Putamen (tissue), 1 donor: ENCODE measurements at regions not wholly inside any gene's neighbourhood (a gene's known extent, or its start where the extent isn't known, plus 50 kb on each side); places are given as distances from the start of the nearest gene placed in this dataset.

Experiments used
- DNase-seq: peaks from one replicate; pipeline ENCODE4 v3.0.0-alpha.2; 2016; ENCODE audit warnings: low spot score

DNA sequence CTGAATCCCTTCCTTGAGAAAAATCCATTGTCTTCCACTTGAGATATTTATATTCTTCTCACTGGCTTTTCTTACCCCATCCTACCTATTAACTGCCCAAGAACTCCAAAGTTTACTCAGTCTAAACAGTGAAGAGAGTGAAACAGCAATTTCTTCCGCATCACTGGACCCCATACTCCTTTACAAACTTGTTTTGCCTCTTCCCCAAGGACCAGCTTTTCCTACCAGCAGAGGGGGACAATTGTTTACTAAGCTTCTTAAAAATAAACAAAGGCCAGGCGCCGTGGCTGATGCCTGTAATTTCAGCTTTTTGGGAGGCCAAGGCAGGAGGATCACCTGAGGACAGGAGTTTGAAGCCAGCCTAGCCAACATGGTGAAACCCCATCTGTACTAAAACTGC lies 52.0 kb downstream of the LRATD1 start:
- DNase-seq: no peak

DNA sequence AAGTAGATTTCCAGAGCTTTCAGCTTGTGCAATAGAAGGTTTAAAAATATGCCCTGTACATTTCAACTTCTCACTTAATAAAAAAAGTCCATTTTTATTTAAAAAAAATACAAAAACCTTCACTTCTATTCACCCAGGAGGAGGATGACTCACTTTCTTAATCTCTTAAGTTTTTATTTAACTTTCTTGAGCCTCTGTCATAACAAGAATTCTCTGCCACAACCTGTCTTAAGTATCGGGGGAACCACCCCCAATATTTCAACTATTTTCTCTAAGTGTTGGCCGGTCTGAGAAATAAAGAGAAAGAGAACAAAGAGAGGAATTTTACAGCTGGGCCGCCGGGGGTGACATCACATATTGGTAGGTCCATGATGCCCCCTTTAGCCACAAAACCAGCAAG lies 58.4 kb downstream of the LRATD1 start:
- DNase-seq: no peak

GRCh38 chr2:14693874-14694273 lies 61.4 kb downstream of the LRATD1 start:
- DNase-seq: no peak

- DNase-seq: no peak
Measured at GRCh38 chr2:14700753-14701152, 68.2 kb downstream of the LRATD1 start.

GRCh38 chr2:14702258-14702657 lies 69.7 kb downstream of the LRATD1 start:
- no peak for DNase-seq

DNA sequence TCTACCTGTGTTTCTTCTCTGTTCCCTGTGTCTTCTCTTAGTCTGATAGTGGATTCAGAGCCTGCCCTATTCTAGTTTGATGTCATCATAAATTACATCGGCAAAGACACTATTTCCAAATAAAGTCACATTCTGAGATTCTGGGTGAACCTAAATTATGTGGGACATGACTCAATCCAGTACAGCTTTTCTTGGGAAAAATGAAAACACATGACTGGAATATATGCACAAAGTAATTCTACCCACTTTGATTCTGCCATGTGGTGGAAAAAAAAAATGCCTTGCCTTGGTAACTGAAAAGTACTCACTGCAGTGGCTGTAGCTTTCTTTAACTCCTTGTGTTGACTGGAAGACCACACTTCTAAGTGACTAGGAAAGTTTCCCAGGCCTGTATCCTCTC lies 73.7 kb downstream of the LRATD1 start:
- no peak for DNase-seq

DNA sequence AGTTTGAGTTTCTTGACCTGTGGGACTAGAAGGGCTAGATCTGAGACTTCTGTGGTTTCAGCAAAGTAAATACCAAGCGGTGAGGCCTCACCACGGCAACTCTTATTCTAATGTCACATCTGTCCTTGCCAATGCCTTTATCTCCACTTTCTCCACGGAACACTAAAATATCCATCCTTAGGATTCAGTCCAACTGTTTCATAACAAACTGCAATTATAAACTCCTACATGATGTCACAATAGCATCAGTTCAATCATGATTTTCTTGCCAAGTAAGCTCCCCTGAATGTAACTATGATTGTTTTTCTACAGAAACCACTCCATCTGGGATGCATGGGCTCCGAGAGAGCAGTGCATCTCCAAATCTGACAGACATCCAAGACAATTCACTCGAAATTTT lies 79.6 kb downstream of the LRATD1 start:
- no peak for DNase-seq

DNA sequence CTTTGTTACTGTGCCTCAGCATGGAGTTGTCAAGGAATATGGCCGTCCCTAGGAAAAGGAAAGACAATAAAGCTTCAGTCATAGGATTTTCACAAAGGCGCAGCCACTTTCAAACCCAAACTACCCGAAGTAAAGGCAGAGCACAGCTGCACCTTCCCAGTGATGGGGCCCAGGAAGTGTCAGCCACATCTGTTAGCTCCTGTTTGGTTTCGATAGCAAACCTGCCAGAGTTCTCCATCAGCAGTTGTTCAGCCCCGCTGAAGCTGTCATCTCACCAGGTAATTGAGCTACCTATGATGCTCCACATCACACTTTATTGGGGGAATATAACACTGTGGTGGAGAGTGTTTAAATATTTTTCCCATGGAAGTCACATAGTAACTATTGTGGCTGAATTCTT lies 80.7 kb downstream of the LRATD1 start:
- DNase-seq: no peak

DNA sequence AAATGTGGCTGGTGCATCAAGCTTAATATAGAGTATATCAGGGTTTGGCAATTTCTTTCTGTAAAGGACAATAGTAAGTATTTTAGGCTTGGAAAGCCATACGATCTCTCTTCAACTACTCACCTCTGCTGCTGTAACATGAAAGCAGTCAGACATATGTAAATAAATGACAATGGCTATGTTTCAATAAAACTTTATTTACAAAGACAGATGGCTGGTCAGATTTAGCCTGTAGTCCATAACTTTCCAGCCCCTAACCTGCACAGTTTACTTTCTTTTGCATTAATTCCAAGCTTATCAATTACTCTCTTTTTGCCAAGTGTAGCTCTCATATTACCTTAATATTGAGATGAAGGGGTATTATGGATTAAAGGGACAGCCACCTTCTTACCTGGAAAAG lies 83.1 kb downstream of the LRATD1 start:
- DNase-seq: no peak

DNA sequence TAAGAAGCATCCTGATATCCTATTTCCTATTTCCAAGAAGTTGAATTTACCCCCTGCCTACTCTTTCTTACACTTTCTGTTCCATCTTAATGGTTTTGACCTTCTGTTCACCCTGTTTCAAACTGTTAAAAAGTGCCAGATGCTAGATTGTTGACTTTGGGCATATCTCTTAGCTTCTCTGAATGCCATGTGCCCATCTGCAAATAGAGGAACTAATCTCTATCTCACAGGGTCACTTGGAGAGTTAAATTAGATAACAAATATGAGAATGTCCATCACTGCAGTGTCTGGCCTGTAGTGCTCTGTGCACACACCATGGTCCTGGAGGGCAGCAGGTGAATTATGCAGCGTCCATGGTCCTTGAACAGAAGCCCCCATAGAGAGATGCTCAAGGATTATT lies 83.8 kb downstream of the LRATD1 start:
- DNase-seq: no peak

GRCh38 chr2:14717131-14717530 lies 84.6 kb downstream of the LRATD1 start:
- peak; percentile 38 for DNase-seq

GRCh38 chr2:14720319-14720718 lies 87.8 kb downstream of the LRATD1 start:
- DNase-seq: no peak

GRCh38 chr2:14720739-14721138 lies 88.2 kb downstream of the LRATD1 start:
- no peak for DNase-seq

DNA sequence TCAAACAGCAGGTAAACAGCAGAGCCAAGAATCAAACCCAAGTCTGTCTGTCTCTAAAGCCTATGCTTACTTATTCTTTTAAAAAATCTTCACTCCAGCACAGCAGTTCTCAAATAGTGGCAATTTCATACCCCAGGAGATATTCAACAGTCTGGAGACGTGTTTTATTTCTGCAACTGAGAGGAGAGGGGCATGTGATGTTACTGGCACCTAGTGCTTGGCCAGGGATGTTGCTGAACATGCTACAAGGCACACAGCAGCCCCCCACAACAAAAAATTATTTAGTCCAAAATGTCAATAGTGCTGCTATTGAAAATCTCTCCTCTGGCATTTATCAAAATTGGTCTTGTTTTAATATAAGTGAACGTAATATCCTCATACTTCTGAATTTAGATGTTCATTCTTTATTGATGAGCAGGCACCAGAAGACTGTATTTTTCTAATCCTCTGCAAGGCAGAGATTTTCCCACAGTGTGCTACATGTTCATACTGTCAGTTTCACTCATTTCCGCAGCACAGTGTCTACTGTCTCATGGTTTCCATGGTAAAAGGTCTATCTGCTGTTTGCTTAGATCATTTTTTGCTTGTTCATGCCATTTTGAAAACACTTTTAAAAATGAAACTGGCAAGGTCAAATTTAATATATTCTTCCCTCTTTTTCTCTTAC lies 90.5 kb downstream of the LRATD1 start:
- DNase-seq: no peak

DNA sequence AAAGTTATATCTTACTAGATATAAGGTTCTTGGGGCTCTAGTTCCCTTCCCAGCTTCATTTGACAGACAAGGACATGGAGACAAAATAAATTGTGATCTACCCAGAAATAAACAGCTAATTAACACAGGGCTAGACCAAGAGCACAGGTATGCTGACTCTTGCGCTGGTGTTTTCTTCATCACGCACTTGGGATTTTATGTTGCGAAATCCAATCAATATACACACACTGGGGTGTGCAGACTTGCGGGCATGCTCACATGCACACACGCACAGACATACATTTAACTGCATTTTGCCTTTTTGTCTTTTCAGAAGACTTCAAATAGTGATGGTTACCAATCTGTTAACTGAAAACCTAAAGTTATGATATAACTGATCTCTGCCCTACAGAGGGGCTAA lies 91.2 kb downstream of the LRATD1 start:
- DNase-seq: no peak

- no peak for DNase-seq
Measured at GRCh38 chr2:14735696-14736095, 103.2 kb downstream of the LRATD1 start.

DNA sequence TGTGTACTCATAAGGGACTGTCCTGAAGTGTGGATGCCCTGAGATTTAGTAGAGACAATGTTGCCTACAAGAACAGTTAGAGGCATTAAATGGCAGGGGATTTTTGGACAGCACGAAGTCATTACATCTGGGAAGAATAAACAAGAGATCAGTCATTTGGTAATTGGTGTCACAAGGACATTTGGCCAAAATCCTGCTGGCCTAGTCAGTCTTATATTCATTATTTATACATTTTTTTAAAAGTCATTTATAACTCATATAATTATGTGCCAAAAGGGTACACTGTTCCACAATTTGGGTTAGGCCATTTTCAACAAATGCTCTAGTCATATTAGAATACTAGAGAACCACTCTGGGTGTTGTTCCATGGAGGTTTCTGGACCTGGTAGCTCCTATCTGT lies 104.7 kb downstream of the LRATD1 start:
- DNase-seq: no peak

DNA sequence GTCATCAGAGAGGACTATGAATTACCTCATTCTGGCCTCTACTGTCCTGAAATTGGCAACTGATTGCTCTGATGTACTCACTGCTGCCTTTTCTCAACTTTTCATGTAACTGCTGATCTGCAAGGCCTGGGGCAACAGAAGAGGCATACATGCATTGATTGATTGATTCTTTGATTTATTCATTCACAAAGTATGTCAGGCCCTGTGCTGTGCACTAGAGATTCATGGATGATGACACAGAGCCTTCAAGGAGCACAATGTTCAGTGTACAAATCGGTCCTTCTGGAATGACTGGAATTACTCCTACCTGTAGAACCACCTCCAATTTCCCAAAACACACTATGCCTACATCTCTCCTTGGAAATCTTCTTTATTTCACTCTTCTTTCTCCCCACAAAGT lies 111.3 kb downstream of the LRATD1 start:
- DNase-seq: no peak

GRCh38 chr2:14745288-14746076 lies 113.0 kb downstream of the LRATD1 start:
- no peak for DNase-seq

DNA sequence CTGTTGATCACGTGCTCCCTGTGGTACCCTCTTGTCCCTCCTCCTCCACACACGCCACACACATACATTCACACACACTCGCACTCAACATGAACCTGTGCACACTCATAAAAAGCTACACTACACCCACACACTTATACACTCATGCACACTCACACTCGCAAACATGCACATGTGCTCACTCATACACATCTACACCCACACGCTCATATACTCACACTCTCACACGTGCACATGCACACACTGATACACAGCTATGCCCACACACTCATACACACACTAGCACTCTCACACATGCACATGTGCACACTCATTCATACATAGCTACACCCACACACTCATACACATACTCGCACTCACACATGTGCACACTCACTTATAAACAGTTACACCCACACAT lies 113.6 kb downstream of the LRATD1 start:
- no peak for DNase-seq

DNA sequence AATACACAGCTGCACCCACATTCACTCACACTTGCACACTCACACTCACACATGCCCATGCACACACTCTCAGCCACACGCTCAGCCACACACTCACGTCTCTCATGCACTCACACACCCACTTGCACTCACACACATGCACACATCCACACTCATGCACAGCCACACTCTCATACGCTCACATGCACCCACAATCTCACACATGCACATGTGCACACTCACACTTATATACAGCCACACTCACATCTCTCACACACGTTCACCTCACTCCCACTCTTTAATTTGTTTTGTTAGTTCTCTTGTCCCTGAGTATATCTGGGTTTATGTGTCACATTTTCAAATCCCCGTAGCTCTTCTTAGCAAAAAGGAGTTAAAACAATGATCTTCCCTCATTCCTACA lies 114.9 kb downstream of the LRATD1 start:
- no peak for DNase-seq

DNA sequence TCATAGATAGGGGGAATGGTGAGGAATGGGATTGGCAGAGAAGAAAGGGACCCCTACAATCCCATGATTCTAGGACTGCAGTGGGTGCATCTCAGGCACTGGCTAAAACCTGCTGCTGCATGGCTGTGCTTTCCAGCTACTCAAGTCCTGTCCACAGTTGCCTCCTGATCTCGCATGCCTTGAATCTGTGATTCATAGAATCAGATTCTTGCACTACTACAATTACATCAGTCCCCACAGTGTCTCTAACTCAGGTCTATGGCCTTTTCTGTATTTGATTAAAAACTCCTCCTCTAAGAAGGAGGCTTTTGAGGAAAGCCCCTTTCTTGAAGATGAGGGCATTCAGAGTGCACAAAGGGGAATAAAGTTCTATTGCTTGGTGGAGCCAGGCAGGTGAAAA lies 117.4 kb downstream of the LRATD1 start:
- no peak for DNase-seq

- DNase-seq: no peak
Measured at GRCh38 chr2:14750433-14750832, 117.9 kb downstream of the LRATD1 start.

- no peak for DNase-seq
Measured at GRCh38 chr2:14751581-14751980, 119.1 kb downstream of the LRATD1 start.
